H4 (cell line): ENCODE measurements at regions not wholly inside any gene's neighbourhood (a gene's known extent, or its start where the extent isn't known, plus 50 kb on each side); places are given as distances from the start of the nearest gene placed in this dataset.

ENCODE experiments used
- DNase-seq: peaks from one replicate; pipeline ENCODE4 v3.0.0-alpha.2; 2015; ENCODE audit warnings: low spot score

DNA sequence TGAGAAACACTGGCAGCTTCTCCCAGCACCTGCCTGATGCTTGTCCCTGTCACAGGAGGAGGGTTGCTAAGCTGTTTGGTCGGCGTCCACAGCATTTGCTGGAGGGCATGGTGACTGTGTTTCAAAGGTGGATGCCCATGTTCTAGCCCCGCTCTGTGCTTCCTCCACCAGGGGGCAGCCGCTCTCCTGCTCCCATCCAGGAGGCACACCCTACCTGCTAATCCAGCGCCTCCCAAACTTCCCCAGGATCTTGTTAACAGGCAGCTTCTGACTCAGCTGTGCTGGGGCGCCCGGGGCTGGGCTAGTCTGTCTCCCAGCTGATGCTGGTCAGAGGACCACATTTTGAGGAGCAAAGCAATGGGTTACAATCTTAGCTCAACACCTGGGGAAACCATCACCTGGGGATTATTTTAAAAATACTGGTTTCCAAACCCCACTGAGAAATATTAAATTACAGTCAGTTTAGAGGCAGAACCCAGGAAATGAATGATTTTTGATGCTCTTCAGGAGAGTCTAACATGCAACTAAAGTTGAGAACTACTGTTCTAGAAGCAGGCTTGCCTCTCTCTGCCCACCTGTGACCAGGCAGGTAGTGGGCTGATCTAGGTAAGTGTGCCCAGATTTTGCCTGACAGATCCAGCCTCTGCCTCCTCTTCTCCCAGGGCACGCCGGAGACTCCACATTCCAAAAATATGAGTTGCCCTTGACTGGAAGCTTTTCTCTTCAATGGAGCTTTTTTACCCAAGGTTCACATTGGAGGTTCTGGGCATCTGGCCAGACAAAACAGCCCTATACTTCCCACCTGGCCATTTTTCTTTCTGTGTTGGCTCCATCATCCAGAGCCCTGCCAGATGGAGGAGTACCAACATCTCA is 92.7 kb upstream of the GPR26 start:
- DNase-seq: peak; percentile 48

DNA sequence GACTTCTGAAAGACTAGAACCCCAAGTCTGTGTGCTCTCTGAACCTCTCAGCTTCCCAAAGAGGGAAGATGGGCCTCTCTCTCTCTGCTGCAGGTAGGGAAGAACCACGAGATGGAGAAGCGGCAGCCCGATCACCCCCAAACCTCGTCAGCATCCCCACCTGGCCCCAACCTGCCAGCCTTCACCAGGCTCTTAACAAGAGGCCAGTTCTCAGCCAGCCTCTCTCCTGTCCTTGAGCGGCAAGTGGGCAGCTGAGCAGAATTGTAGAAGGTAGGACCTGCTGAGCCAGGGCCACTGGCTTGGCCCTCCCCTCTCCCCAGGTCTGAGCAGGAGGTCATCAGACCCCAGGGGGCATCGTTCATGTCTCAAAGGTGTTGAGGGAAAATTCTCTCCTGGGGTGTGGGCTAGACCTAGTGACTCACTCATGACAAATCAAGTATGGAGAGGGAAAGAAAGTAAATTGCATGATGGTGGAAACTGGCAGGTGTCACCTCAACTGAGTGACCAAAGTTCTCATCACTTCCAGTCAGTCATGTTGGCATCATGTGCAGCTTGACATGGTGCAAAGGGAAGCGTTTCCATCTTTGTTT is 92.0 kb upstream of the GPR26 start:
- no peak for DNase-seq

DNA sequence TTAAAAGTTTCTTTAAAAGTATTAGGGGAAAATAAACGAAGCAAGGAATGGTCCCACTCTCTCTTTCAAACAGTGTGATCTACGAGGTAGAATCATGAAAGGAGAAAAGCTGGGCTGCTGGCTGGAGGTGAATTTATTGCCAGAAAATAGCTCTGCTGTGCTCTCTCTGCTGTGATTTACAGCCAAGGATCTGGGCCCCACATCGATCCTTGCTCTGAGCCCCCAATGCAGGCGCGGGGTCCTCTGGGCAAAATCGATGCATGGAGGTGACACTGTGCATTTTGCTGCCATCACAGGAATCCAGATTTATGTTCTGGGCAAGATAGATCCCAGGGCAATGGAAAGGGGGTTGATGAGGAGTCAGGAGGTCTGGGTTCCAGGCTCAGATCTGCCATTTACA is 91.0 kb upstream of the GPR26 start:
- DNase-seq: no peak

DNA sequence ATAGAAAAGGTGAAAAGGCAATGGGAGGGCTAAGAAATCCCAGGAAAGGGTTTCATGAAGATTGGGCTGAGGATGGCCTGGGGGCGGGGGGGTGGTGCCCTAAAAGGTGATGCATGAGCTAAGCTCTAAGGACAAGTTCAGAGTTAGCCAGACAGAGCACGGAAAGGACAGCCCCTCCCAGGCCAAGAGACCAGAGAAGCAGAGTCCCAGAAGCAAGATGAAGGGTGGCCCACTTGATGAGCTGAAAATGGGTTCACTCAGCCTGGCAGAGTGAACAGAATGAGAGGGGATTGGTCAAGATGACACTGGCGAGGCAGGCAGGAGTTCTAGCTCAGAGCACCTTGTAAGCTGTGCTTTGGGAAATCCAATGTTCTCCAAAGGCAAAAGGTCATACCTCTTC is 89.4 kb upstream of the GPR26 start:
- no peak for DNase-seq

DNA sequence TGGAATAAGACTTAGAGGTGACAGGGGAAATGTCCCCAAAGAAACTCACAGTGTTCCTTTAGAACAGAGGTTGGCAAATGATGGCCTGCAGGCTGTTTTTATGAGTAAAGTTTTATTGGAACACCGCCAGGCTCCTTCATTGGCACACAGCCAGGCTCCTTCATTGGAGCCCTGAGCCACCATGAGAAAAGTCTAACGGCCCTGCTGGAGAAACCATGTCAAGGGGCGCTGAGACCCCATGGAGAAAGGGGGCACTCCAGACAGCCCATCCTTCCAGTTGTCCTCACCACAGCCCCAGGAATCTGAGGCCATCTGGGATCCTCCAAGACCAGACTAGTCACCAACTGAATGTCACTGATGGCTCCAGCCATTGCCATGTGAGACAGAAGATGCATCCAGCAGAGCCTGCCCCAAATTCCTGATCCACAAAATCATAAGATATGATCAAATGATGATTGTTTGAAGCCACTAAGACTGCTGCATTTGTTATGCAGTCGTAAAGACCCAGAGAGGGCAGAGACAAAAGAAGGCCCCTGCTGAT is 88.2 kb upstream of the GPR26 start:
- no peak for DNase-seq

DNA sequence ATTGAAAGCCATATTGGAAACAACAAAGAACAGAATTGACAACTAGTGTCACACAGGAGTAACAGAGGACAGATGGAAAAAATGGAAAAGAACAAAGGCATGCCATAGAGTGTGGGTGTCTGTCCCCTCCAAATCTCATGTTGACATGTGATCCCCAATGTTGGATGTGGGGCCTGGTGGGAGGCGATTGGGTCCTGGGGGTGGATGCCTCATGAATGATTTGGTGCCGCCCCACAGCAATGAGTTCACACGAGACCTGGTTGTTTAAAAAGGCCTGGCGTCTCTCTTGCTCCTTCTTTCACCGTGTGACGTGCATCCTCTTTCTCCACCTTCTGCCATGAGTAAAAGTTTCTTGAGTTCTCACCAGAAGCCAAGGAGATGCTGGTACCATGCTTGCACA is 87.4 kb upstream of the GPR26 start:
- no peak for DNase-seq

DNA sequence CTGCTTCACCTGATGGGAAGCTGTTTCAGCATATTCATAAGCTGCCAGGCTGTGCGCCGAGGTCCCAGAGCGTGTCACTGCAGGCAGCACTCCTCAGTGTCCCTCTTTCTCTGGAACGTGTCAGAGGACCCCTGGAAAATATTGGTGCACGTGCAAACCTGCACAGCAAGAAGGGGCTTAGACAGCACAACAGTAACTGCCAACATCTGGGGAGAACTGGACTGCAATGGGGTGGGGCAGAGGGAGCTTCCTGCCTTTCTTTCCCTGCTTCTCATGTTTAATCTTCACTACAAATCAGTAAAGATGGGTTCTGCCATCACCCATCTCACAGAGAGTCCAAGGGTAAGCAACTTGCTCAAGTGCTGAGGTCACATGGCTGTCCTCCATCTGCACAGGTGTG is 86.5 kb upstream of the GPR26 start:
- no peak for DNase-seq

DNA sequence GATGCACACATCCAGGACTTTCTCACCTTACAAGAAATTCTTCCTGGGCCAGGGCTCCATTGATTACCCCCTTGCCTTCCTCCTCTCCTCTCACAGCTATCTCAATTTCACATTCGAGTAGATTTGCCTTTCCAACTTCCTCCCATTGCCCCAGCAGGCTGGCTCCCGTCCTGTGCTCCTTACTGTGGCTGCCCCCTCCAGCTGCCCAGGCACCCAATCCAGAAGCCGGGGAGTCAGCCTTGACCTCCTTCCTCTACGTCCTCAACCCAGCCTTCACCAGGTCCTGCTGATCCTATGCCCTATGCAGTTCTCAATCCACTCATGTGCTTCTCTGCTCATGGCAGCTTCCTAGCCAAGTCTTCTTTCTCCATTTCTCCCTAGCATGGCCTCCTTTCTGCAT is 85.7 kb upstream of the GPR26 start:
- no peak for DNase-seq

DNA sequence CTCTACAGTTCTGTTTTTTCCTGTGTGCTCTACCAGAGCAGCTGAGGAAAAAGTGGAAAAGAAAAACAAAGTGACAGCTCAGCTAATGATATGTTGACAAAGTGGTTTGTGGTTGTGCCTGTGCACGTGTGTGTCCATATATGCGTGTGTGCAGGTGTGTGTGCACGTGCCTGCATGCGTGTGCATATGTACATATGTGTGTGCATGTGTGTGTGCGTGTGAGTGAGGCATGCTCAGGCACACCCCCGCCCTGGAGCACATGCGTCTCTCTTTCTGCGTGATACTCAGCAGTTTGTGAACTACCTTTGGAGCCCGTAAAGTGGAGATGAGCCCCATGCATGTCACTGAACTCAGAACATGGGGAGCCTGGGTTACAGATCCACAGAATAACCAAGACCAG is 84.5 kb upstream of the GPR26 start:
- DNase-seq: no peak

DNA sequence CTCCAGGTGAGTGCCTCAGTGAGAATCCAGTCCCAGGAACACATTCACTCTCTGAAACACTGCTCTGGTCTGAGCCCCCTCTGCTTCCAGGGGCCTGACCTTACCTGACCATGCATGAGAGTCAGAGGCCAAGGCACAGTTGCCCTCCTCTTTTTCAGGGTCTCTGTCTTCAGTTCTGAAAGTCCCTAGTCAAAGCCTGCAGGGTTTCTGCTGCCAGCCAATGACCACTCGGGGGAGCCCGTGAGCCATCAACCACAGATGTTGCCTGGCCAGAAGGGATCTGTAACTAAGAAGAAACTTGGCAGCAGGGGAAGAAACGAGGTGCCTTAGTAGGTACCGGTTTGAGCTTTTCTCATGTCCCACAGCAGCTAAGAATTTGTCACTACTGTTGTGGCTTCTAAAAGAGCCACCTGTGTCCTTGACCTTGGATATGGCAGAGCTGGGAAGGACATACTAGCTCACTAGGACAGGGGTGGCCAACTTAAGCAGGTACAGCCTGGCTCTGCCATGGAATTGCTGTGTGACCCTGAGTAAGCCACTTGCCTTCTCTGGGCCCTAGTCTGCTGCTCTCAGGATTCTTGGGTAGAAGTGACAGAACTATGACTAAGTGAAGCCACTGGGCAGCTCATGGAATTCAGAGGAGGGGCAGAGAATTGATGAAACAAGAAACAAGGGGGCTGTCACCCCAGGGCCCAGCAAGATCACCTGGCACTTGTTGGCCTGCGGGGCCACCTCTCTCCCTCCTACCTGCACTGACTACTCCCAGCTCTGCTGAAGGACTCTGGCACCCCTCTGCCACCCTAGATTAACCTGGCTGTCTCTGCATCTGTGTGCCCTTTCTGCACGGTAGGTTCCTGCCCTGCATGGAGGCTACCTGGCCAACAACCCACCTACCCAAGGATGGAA is 83.8 kb upstream of the GPR26 start:
- peak; percentile 63 for DNase-seq

DNA sequence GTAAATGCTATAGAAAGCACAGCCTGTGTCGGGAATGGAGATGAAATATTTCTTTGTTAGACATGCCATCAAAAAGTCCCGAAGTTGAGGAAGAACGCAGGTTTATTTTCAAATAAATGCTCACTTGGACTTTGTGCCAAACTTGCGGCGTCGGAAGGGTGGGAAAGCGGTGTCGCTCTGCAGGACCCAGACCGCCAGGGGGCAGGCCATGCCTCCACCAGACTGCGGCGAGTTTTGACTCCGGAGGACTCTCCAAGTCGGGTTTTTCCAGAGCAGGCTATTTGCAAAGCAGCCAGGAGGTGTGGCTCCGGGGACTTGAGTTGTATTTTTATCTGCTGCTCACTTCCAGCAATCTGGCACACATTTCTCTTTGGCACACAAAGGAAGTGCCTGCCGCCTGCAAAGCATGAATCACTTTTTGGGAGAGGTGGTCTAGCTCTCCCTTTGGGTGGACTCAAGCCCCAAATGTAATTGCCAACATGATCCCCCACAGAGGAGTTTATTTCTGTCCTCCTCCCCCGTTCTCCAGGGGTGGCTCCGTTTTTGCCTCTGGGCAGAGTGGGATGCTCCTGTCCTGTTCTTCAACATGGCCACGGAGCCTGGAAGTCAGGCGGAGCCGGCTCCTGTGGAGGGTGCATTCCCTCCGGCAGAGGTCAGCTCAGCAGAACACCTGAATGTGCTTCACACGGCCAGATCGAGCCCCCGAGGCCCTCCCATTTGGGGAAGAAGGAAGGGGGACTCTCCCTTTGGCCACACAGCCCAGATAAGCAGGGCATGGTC is 82.3 kb upstream of the GPR26 start:
- peak; percentile 71 for DNase-seq

DNA sequence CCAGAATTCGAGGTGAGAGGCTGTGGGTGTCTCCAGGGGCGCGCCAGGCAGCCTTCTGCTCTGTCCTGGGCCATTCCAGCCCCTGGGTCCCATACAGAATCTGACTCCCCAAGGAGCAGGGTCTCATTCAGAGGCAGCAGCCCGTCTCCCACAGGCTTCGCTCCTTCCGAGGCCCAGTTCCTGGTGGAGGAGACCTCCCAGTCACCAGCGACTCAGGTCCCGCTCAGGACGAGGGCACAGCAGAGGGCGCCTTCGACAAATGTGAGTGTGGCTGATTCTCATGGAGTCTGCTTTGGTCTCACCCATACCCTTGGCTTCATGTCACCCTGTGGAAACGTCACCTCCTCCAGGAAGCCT is 81.8 kb upstream of the GPR26 start:
- no peak for DNase-seq

DNA sequence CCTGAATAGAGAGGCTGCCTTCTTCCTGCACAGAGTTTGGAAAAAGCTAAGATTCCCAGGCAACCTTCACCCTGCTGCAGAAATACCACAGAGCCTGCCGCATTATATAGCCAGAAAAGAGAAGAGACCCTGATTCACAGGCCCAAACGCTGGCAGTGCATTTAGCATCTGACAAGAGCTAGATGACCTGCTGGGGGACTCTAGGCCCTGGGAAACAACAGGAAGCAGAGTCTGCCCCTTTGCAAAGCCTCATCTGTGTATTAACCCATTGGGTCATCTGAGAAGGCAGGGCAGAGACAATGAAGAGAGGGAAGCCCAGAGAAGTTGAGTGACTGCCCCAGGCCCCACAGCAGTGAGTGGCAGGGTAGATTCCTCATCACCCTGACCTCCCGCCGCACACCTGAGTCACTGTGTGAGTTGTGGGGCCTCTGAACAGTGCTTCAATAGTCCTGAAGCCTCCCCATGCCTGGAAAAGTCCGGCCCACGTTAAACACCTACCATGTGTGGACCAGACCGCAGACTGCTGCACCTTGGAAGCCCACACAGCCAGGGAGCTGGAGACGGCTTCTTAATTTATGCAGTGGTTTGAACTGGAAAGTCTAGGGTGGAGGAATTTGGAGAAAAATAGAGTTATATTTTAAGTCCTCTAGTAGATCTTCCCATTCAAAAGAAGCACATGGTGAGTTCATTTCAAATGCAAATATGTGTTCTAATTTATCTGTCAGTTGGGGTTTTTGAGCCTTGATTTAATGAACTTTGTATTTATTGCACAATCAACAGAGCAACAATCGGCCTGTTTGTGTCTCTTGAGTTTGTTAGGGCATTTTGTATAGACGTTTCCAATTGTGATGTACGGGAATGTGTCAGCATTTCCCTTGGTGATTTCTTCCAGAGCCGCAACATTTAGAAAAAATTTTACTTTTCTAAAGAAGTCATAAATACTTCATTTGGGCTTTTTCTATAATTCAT is 80.4 kb upstream of the GPR26 start:
- no peak for DNase-seq

DNA sequence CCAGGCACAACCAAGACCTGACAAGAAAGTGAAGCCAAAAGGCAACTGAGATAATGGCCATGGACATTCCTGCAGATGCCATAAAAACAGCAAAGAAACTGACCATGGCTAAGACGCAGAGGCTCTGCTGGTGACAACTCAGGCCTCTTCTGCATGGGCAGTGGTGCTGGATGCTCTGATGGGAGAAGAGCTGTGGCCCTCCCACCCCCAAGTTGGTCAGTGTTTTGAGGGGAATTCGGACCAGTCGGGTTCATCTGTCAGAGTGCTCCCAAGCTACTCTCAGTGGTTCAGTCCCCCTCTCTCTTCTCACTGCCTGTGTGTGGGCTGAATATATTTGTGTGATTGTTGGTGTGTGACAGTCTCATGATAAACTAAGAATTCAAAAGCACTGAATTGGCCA is 79.0 kb upstream of the GPR26 start:
- DNase-seq: no peak

DNA sequence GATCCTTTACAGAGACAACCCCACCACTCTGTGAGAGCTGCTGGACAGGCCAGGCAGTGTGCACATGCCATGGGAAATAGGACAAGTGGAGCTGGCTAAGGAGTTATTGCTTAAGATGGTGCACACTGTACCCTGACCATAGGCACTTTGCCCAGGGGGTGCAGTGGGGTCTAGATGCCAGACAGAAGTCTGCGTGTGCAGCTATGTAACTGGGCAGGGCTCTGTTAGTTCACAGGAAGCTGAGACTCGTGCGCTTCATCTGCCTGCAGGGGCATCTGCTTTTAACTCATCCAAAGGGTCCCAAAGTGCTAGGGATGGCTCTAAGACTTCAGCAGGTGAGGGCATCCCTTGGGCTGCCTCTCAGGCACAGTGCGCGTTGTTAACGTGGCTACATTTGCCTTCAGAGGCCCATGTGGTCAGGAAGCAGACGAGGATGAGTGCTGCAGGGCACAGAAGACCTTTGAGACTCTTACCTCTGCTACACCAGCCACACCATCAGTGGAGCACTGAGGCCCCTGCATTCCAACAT is 77.7 kb upstream of the GPR26 start:
- no peak for DNase-seq

DNA sequence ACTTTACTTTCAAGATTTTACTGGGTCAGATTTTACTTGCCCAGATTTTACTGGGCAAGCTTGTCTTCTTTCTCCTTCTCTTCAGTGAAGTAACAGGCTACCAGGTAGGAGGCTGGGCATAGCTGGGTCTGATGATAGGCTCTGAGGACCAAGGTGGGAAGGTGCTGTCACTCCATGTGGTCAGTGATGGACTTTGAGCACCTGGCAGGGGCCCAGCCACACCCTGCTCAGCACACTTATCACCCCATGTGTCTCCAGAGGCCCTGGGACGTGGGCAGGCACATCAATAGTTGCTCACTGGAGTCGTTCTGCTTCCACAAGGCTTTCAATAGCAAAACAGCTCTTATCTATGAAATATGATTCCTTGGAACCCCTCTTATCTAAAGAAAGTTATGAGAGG is 70.5 kb upstream of the GPR26 start:
- DNase-seq: no peak

DNA sequence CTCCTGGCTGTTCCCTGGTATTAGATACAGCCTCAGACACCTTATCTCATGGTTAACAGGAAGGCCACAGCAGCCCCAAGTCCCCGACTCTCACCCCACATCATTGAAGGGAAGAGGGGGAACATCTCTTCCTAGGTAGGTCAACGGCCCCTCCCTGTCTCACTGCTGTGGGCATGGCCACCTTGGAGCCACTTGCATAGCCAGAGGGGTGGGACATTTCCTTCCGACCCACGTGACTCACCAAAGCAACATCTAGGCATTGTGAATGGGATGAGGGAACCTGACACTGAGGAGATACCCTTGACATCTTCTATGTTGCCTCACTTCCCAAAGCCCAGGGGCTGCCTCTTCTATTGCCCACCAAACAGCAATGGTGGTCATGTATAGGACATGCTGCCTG is 68.5 kb upstream of the GPR26 start:
- no peak for DNase-seq

DNA sequence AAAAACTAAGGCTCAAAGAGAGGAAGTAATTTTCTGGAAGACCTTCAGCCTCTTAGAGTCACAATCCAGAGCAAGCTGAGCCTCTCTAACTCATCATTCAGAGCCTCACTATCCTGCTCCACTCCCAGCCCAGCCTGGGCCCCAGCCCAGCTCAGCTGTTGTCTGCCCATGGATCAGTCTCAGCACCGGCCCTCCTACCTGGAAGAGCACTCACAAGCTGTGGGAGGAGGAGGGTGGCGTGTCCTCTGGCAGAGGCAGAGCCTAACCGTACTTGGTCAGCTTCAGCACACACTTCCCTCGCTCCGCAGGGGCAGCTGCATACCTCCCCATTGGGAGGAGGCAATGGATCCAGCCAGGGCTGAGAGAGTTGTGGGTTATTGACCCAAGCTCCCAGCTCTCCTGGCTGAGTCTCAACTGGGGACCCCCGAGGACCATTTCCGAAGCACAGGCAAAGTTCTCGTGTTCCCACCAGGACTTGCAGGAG is 66.7 kb upstream of the GPR26 start:
- no peak for DNase-seq

DNA sequence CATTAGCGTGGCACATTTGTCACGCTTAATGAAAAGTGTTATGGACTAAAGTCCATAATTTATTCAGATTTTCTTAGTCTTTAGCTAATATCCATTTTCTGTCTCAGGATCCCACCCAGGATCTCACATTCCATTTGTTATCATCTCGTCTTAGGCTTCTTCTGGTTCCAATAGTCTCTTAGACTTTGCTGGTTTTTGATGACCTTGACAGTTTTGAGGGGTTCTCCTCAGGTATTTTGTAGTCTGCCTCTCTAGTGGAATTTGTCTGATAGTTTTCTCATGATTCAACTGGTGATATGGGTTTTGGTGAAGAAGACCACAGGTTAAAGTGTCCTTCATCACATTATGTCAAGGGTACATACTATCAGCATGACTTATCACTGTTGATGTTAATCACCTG is 66.0 kb upstream of the GPR26 start:
- no peak for DNase-seq

DNA sequence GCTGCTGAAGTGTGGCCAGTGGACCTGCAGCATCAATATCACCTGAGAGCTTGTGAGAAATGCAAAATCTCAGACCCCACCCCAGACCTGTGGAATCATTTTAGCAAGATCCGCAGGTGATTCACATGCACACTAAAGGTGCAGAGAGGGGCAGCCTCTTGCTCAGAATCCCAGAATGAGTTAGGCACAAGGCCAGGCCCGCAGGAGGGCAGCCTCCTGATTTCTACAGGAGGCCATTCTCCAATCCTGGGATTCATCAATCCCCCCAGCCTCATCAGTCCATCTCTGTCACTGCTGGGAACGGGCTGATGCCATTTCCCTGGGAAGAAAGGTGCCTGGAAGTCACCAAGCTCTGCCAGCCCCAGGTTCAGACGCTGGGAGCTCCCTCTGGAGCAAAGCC is 63.0 kb upstream of the GPR26 start:
- no peak for DNase-seq
